ENCODE measurements at regions not wholly inside any gene's neighbourhood (a gene's known extent, or its start where the extent isn't known, plus 50 kb on each side); places are given as distances from the start of the nearest gene placed in this dataset.

DNA sequence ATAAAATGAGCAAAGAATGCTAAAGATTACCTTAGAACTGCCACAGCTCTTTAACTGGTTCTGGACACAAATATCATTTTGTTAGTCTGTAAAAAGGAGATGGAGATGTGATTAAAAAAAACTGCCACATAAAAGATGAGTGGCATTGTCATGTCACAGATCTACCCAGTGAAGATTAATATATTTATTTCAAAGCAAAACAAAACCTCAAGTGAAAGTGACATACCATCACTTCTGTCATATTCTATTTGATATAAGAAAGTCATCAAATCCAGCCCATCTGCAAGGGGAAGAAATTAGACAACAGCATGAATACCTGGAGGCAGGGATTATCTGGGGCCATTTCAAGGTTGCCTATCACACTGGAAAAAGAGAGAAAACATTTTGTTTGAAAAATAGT, 417.6 kb upstream of the LRRTM4 start:
- Histone ChIP-seq H3K4me1 (ENCODE audit: control insufficient read depth in 4 of 4, insufficient read depth in 4 of 4, low read length in 3 of 4) (no peaks in the 10 kb centered on the region), H3K27me3 (ENCODE audit: control insufficient read depth in 4 of 4, insufficient read depth in 4 of 4, low read length in 3 of 4) (no peaks in the 10 kb centered on the region), H3K9me3 (ENCODE audit: control insufficient read depth in 4 of 4, low read length in 3 of 4) (no peaks in the 10 kb centered on the region), H3K27ac (ENCODE audit: low read depth in 1 of 2, low read length in 2 of 2) (no peak overlapping the region), H3K36me3 (ENCODE audit: control insufficient read depth in 4 of 4, insufficient read depth in 3 of 4, low read depth in 1 of 4, low read length in 3 of 4) (no peaks in the 10 kb centered on the region), H3K9ac (ENCODE audit: low read depth in 1 of 2, low read length in 2 of 2) (no peak overlapping the region), H3K4me3 (ENCODE audit: low read depth in 1 of 3, low read length in 3 of 3) (no peak overlapping the region)
- no peak for DNase-seq (ENCODE audit: low spot score)
- TF ChIP-seq FOXA1 (IDR thresholded peaks at IDR 0.05), result no peak
- TF ChIP-seq YY1 (IDR thresholded peaks at IDR 0.05), result no peak
- TF ChIP-seq HNF4G (IDR thresholded peaks at IDR 0.05), result no peak
- TF ChIP-seq ATF3 (IDR thresholded peaks at IDR 0.05), result no peak
- TF ChIP-seq, protein P1, sequence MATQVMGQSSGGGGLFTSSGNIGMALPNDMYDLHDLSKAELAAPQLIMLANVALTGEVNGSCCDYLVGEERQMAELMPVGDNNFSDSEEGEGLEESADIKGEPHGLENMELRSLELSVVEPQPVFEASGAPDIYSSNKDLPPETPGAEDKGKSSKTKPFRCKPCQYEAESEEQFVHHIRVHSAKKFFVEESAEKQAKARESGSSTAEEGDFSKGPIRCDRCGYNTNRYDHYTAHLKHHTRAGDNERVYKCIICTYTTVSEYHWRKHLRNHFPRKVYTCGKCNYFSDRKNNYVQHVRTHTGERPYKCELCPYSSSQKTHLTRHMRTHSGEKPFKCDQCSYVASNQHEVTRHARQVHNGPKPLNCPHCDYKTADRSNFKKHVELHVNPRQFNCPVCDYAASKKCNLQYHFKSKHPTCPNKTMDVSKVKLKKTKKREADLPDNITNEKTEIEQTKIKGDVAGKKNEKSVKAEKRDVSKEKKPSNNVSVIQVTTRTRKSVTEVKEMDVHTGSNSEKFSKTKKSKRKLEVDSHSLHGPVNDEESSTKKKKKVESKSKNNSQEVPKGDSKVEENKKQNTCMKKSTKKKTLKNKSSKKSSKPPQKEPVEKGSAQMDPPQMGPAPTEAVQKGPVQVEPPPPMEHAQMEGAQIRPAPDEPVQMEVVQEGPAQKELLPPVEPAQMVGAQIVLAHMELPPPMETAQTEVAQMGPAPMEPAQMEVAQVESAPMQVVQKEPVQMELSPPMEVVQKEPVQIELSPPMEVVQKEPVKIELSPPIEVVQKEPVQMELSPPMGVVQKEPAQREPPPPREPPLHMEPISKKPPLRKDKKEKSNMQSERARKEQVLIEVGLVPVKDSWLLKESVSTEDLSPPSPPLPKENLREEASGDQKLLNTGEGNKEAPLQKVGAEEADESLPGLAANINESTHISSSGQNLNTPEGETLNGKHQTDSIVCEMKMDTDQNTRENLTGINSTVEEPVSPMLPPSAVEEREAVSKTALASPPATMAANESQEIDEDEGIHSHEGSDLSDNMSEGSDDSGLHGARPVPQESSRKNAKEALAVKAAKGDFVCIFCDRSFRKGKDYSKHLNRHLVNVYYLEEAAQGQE (IDR thresholded peaks at IDR 0.05), result no peak
- TF ChIP-seq HNF4A (conservative IDR thresholded peaks at IDR 0.05), result no peak

DNA sequence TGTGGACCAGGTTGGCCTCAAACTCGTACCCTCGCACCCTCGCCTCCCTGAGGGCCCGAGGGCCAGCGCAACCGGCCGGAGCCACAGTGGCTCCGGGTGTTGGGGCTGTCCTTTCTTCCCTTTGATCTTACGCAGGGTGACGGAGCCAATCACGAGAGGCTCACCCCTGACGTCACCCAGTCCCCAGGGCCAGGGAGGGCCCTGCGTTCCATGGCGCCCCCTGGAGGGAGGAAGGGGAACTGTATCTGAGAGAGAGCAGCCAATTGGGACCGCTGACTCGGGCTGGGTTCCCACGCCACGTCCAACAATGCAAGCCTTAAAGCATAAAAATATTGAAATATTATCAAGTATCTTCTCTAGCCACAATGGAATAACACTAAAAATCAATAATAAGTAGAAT, 432.8 kb upstream of the LRRTM4 start:
- Histone ChIP-seq H3K27ac (ENCODE audit: low read depth in 1 of 2, low read length in 2 of 2) (no peak overlapping the region), H3K9me3 (ENCODE audit: control insufficient read depth in 4 of 4, low read length in 3 of 4) (peaks cover 0 to 2% (median 0%) of the 10 kb centered on the region in 4 donors), H3K36me3 (ENCODE audit: control insufficient read depth in 4 of 4, insufficient read depth in 3 of 4, low read depth in 1 of 4, low read length in 3 of 4) (no peaks in the 10 kb centered on the region), H3K9ac (ENCODE audit: low read depth in 1 of 2, low read length in 2 of 2) (no peak overlapping the region), H3K27me3 (ENCODE audit: control insufficient read depth in 4 of 4, insufficient read depth in 4 of 4, low read length in 3 of 4) (no peaks in the 10 kb centered on the region), H3K4me3 (ENCODE audit: low read depth in 1 of 3, low read length in 3 of 3) (no peak overlapping the region), H3K4me1 (ENCODE audit: control insufficient read depth in 4 of 4, insufficient read depth in 4 of 4, low read length in 3 of 4) (no peaks in the 10 kb centered on the region)
- DNase-seq (ENCODE audit: low spot score), result no peak
- WGBS, result 89% methylated on average over 18 of the region's 18 CpGs
- TF ChIP-seq HNF4A (conservative IDR thresholded peaks at IDR 0.05) (no peak), HNF4G (IDR thresholded peaks at IDR 0.05) (no peak), EGR1 (IDR thresholded peaks at IDR 0.05; ENCODE audit: low read depth in 2 of 2) (no peak), MAX (IDR thresholded peaks at IDR 0.05) (no peak), CTCF (IDR thresholded peaks at IDR 0.05; ENCODE audit: low read depth, low read length, missing input control) (no peak), TAF1 (conservative IDR thresholded peaks at IDR 0.05) (no peak), RAD21 (IDR thresholded peaks at IDR 0.05) (no peak), SP1 (IDR thresholded peaks at IDR 0.05) (no peak), GABPA (IDR thresholded peaks at IDR 0.05 in 1 of 2, conservative IDR thresholded peaks at IDR 0.05 in 1 of 2) (no peak)
- TF ChIP-seq, protein P2, sequence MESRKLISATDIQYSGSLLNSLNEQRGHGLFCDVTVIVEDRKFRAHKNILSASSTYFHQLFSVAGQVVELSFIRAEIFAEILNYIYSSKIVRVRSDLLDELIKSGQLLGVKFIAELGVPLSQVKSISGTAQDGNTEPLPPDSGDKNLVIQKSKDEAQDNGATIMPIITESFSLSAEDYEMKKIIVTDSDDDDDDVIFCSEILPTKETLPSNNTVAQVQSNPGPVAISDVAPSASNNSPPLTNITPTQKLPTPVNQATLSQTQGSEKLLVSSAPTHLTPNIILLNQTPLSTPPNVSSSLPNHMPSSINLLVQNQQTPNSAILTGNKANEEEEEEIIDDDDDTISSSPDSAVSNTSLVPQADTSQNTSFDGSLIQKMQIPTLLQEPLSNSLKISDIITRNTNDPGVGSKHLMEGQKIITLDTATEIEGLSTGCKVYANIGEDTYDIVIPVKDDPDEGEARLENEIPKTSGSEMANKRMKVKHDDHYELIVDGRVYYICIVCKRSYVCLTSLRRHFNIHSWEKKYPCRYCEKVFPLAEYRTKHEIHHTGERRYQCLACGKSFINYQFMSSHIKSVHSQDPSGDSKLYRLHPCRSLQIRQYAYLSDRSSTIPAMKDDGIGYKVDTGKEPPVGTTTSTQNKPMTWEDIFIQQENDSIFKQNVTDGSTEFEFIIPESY (IDR thresholded peaks at IDR 0.05), result no peak
